ENCODE measurements at regions not wholly inside any gene's neighbourhood (a gene's known extent, or its start where the extent isn't known, plus 50 kb on each side); places are given as distances from the start of the nearest gene placed in this dataset.

DNA sequence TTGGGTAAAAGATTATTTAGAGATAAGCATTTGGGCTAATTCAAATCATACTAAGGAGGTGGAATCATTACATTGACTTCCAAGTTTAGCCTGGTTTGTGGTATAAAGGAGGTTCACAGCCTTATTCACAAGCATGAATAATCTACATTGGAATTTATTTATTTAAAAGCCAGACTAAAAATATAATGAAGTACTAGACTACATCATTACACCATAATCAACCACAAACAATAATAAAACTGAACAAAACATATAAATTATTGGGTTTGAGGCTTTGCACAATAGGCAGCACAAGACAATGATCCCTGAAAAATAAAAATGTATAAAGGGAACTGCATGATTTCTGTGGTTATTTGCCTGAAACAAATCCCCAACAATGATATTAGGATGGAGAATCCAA is 314.0 kb downstream of the GBA3 start:
- no peak for TF ChIP-seq SIN3A (IDR thresholded peaks at IDR 0.05; ENCODE audit: borderline replicate concordance, insufficient read depth, low read depth, low read length)
- TF ChIP-seq, protein P1, sequence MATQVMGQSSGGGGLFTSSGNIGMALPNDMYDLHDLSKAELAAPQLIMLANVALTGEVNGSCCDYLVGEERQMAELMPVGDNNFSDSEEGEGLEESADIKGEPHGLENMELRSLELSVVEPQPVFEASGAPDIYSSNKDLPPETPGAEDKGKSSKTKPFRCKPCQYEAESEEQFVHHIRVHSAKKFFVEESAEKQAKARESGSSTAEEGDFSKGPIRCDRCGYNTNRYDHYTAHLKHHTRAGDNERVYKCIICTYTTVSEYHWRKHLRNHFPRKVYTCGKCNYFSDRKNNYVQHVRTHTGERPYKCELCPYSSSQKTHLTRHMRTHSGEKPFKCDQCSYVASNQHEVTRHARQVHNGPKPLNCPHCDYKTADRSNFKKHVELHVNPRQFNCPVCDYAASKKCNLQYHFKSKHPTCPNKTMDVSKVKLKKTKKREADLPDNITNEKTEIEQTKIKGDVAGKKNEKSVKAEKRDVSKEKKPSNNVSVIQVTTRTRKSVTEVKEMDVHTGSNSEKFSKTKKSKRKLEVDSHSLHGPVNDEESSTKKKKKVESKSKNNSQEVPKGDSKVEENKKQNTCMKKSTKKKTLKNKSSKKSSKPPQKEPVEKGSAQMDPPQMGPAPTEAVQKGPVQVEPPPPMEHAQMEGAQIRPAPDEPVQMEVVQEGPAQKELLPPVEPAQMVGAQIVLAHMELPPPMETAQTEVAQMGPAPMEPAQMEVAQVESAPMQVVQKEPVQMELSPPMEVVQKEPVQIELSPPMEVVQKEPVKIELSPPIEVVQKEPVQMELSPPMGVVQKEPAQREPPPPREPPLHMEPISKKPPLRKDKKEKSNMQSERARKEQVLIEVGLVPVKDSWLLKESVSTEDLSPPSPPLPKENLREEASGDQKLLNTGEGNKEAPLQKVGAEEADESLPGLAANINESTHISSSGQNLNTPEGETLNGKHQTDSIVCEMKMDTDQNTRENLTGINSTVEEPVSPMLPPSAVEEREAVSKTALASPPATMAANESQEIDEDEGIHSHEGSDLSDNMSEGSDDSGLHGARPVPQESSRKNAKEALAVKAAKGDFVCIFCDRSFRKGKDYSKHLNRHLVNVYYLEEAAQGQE (IDR thresholded peaks at IDR 0.05; ENCODE audit: insufficient read depth in 1 of 2, low read depth in 2 of 2, low read length in 1 of 2), result no peak
- TF ChIP-seq, protein P2, sequence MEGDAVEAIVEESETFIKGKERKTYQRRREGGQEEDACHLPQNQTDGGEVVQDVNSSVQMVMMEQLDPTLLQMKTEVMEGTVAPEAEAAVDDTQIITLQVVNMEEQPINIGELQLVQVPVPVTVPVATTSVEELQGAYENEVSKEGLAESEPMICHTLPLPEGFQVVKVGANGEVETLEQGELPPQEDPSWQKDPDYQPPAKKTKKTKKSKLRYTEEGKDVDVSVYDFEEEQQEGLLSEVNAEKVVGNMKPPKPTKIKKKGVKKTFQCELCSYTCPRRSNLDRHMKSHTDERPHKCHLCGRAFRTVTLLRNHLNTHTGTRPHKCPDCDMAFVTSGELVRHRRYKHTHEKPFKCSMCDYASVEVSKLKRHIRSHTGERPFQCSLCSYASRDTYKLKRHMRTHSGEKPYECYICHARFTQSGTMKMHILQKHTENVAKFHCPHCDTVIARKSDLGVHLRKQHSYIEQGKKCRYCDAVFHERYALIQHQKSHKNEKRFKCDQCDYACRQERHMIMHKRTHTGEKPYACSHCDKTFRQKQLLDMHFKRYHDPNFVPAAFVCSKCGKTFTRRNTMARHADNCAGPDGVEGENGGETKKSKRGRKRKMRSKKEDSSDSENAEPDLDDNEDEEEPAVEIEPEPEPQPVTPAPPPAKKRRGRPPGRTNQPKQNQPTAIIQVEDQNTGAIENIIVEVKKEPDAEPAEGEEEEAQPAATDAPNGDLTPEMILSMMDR (IDR thresholded peaks at IDR 0.05), result no peak
